HG03469 (cell line): ENCODE measurements at regions not wholly inside any gene's neighbourhood (a gene's known extent, or its start where the extent isn't known, plus 50 kb on each side); places are given as distances from the start of the nearest gene placed in this dataset.

Experiments used
- ATAC-seq: cut with Tn5 transposase; IDR thresholded peaks from one replicate; pipeline ENCODE4 v1.9.1; 2021; ENCODE audit warnings: mild to moderate bottlenecking, moderate library complexity, moderate number of reproducible peaks; ENCODE audit not compliant: unreplicated experiment

- no peak for ATAC-seq
Measured at GRCh38 chr2:16466133-16466820, 199.4 kb downstream of the CYRIA start.

DNA sequence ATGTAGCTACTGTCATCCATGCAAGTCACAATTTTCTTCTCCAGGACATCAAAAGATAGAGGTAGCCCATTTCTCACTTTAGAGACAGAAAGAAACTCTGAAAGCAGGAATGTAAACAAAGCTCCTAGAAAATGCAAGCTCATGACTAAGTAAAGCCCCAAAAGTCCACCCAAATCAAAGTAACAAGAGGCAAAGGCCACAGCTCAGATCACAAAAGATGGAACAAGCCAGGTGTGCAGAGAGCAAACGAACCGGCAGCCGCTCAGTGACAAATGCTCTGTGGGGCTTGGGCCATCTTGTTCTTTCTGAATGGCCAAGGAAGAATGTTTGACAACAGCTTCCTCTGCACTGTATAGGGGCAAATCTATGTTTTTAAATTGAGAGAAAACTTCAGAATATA is 201.0 kb downstream of the CYRIA start:
- no peak for ATAC-seq

GRCh38 chr2:16462958-16463357 is 202.7 kb downstream of the CYRIA start:
- ATAC-seq = no peak

DNA sequence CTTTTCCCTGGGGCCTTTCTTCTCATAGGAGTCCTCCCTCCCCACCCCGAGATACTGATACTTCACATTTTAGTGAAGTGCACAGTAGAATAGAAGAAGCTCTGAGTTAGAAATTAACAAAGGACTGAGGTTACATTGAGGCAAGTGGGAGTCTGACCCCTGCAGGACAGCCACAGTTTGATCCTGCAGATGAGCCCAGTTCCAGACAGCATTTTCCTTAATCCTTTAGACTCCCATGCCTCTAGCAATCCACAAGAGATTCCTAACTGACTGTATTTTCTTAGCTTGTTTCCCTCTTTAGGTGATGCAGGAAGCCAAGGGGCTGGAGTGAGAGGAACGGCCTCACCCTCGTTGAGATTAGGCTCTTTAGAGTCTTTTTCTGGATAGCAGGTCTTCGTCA is 204.0 kb downstream of the CYRIA start:
- ATAC-seq = no peak

DNA sequence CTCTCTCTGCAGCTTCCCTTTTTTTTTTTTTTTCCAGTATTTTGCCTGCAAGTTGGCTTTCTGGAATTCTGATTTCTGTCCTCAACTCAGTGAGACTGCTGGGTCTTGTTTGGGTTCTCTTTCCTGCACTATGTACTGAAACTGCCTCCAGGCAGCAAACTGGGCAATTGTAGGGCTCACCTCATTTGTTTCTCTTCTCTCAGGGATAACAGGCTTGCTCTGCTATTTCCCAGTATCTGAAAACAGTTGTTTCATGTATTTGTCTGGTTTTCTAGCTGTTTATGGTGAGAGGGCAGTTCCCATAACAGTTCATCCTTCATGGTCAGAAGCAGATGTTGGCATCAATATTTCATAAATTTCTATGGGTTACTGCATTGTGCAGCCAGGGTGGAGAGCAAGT is 206.0 kb downstream of the CYRIA start:
- no peak for ATAC-seq

- no peak for ATAC-seq
Measured at GRCh38 chr2:16454621-16455020, 211.0 kb downstream of the CYRIA start.

GRCh38 chr2:16452123-16452522 is 213.5 kb downstream of the CYRIA start:
- no peak for ATAC-seq

DNA sequence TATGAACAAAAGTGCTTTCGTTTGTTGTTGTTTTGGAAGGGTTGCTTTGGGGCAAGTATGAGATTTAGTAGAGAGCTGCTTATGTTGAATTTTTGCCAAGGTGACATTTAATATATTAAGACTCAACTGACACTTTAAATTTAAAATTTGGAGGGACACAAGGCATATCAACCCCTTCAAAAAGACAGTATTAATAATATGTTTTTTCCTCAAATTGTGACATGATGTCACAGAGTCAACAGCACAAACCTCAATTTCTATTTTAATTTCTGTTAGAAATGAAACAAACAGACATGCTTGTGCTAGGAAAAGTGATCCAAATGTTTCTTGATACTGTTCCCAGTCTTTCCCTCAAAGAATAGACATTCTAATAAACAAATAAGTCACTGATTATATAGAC is 218.9 kb downstream of the CYRIA start:
- no peak for ATAC-seq

GRCh38 chr2:16442971-16443370 is 222.7 kb downstream of the CYRIA start:
- ATAC-seq = no peak

DNA sequence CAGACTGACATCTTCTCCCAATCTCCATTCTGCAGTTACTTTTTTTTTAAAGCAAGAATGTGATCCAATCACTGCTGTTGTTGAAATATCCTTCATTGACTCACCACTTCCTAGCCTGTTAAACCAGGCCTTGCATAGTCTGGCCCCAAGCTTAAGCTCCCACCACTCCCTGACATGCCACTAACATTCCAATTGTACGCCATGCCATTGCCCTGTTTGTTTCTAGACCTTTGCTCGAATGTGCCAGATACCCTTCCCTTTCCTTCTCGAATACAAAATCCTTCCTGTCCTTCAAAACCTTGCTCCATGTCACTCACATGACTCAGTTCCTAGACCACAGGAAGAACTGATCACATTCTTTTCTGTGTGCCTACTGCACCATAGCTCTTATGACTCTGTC is 224.2 kb downstream of the CYRIA start:
- ATAC-seq = no peak

DNA sequence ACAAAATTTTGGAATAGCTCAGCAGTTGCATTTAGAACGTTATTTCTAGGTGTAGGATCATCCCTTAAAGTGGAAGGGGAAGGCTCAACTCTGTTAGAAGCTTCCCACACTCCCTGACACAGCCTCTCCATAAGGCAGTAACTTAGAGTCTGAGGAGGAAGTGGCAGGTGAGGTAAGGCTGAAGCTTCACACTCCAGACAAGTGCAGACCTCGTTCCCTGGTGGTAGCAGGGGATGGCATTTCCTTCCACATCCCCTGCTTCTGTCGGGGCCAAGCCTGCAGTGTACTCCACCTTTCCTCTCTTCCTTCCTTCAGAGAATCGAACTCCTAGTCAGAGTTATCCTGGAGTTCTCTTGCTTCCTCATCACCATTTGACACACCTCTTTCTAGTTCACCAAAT is 224.7 kb downstream of the CYRIA start:
- ATAC-seq = no peak

- ATAC-seq = no peak
Measured at GRCh38 chr2:16438613-16439321, 226.9 kb downstream of the CYRIA start.

DNA sequence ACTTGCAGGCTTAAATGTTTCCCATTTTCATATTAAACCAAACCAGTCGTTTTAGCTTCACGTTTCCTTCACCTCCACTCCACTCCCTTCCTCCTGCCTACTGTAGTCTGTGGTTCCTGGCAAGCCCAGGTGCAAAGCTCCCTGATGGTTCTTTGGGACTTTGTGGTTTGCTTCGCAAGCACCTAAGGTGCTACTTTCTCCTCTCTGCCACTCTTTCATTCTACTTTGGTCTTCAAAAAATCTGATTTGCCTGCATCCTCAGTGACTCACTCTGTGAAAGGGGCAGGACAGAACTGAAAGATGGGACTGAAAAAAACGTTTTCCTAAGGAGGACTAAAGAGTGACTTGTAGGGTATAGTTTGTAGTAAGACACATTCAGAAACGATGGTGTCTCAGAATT is 228.4 kb downstream of the CYRIA start:
- ATAC-seq = no peak

DNA sequence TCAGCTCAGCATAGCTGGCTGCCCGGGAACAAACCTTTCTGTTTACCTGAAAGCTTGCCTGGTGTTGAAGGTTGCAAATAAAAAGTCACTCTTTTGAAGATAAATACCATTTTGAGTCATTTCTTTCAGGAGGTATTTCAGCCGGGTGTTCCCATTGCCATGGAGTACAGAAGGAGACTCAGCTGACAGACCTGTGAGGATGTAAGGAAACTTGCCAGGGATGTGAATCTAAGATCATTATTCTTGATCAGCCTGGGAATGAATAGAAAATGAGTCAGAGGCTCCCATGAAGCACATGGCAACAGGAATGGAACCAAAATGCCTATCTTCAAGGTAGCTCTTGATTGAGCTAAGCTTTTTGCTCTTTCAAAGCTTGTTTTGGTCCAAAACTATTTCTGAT is 231.2 kb downstream of the CYRIA start:
- ATAC-seq = no peak

- no peak for ATAC-seq
Measured at GRCh38 chr2:16430846-16431245, 234.8 kb downstream of the CYRIA start.

- ATAC-seq = no peak
Measured at GRCh38 chr2:16429431-16430145, 236.0 kb downstream of the CYRIA start.

- no peak for ATAC-seq
Measured at GRCh38 chr2:16429002-16429401, 236.6 kb downstream of the CYRIA start.

DNA sequence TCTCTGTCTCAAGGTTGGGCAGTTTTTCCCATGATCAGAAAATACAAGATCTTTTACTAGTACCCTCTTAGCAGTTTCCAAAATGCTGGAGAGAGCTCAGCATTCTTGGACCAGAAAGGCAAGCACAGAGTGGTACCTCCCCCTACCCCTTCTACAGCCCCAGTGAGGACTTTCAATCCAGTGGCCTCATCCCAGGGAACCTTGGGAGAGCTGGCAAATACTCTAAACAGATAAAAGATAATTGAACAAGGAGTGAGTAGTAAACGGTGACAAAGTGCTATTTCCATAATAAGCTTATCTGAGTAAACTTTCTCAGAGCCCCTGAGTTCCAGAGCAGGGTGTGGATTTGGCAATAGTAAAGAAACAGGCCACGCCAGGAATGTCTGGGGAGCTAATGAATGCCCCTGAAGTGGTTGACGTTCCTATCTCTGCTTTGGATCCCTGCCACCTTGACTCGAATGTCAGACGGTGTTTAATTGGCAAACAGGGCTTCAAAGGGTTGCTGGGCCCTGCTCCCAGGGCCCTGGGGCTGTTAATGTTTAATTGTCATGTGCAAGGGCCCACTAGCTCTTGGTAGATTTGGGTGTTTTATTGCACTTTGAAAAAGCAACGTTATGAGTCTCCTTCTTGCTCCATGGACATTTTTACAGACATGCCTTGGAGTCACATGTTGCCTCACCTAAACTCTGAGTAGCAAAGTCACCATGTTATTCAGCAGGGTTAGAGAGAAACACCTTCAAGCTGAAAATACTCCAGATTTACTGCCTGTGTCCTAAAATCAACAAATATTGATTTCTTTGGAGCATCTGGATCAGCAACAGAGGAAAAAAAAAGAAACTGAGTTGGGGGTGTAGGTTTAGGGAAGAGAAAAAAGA is 239.9 kb downstream of the CYRIA start:
- no peak for ATAC-seq

GRCh38 chr2:16420421-16420820 is 245.2 kb downstream of the CYRIA start:
- no peak for ATAC-seq

- ATAC-seq = no peak
Measured at GRCh38 chr2:16417726-16418125, 247.9 kb downstream of the CYRIA start.

GRCh38 chr2:16416651-16417050 is 249.0 kb downstream of the CYRIA start:
- ATAC-seq = no peak
